ENCODE measurements at regions not wholly inside any gene's neighbourhood (a gene's known extent, or its start where the extent isn't known, plus 50 kb on each side); places are given as distances from the start of the nearest gene placed in this dataset.

GRCh38 chr2:120932472-120932871 is 196.8 kb downstream of the GLI2 start:
- H3K27ac ChIP-seq, result no peak overlapping the region
- no peak for TF ChIP-seq CTCF (conservative IDR thresholded peaks at IDR 0.05)
- no peak for TF ChIP-seq ZFX (IDR thresholded peaks at IDR 0.05)

GRCh38 chr2:120932881-120933280 is 197.2 kb downstream of the GLI2 start:
- TF ChIP-seq CTCF (conservative IDR thresholded peaks at IDR 0.05) (no peak), ZFX (IDR thresholded peaks at IDR 0.05) (no peak)
- no peak overlapping the region for H3K27ac ChIP-seq

- no peak for TF ChIP-seq ZFX (IDR thresholded peaks at IDR 0.05)
- TF ChIP-seq CTCF (conservative IDR thresholded peaks at IDR 0.05), result no peak
- peak overlapping the region; percentile 46 for H3K27ac ChIP-seq
These were observed 198.3 kb downstream of the GLI2 start for GRCh38 chr2:120933693-120934573.

GRCh38 chr2:120934574-120935338 is 199.1 kb downstream of the GLI2 start:
- TF ChIP-seq CTCF (conservative IDR thresholded peaks at IDR 0.05), result no peak
- no peak for TF ChIP-seq ZFX (IDR thresholded peaks at IDR 0.05)
- H3K27ac ChIP-seq, result peak overlapping the region; percentile 46

- peak overlapping the region; percentile 46 for H3K27ac ChIP-seq
- TF ChIP-seq CTCF (conservative IDR thresholded peaks at IDR 0.05), result no peak
- TF ChIP-seq ZFX (IDR thresholded peaks at IDR 0.05), result no peak
These were observed 200.0 kb downstream of the GLI2 start for GRCh38 chr2:120935339-120936313.

GRCh38 chr2:120936476-120937334 is 201.0 kb downstream of the GLI2 start:
- TF ChIP-seq ZFX (IDR thresholded peaks at IDR 0.05) (no peak), CTCF (conservative IDR thresholded peaks at IDR 0.05) (no peak)
- no peak overlapping the region; the same call in 1 of the 2 replicates for H3K27ac ChIP-seq

Data from C4-2B (cell line).